ENCODE measurements at regions not wholly inside any gene's neighbourhood (a gene's known extent, or its start where the extent isn't known, plus 50 kb on each side); places are given as distances from the start of the nearest gene placed in this dataset.

- no peaks in the 10 kb centered on the region for H3K9me3 ChIP-seq
- TF ChIP-seq POLR2AphosphoS5 (IDR thresholded peaks at IDR 0.05) (no peak), CTCF (IDR thresholded peaks at IDR 0.05) (no peak)
- no peaks in the 10 kb centered on the region for H3K36me3 ChIP-seq
- H3K27ac ChIP-seq: no peak overlapping the region
- H3K4me3 ChIP-seq: no peak overlapping the region
- no peaks in the 10 kb centered on the region for H3K4me1 ChIP-seq
- intact Hi-C loops (cut with DNase I; ENCODE audit: low total_unique reads): no loop called here
- WGBS, 5 donors: 69 to 80% (median 79%) methylated on average over 2 of the region's 2 CpGs
- H3K27me3 ChIP-seq: no peaks in the 10 kb centered on the region
- no peak for DNase-seq
These were observed 165.7 kb upstream of the GNAI1 start for GRCh38 chr7:79968894-79969293.

- H3K9me3 ChIP-seq: no peaks in the 10 kb centered on the region
- no peak overlapping the region for H3K4me3 ChIP-seq
- intact Hi-C loops (cut with DNase I; ENCODE audit: low total_unique reads): no loop called here
- 63 to 80% (median 66%) methylated on average over 3 to 4 of the region's 4 CpGs for WGBS, 5 donors
- no peaks in the 10 kb centered on the region for H3K36me3 ChIP-seq
- no peaks in the 10 kb centered on the region for H3K27me3 ChIP-seq
- H3K4me1 ChIP-seq: no peaks in the 10 kb centered on the region
- DNase-seq: no peak
- no peak overlapping the region for H3K27ac ChIP-seq
- TF ChIP-seq POLR2AphosphoS5 (IDR thresholded peaks at IDR 0.05) (no peak), POLR2A (IDR thresholded peaks at IDR 0.05) (no peak), EP300 (IDR thresholded peaks at IDR 0.05) (no peak), CTCF (IDR thresholded peaks at IDR 0.05) (no peak)
These were observed 166.5 kb upstream of the GNAI1 start for GRCh38 chr7:79968077-79968648.

GRCh38 chr7:79965946-79966345, 168.7 kb upstream of the GNAI1 start:
- Histone ChIP-seq H3K27ac (no peak overlapping the region), H3K4me1 (no peaks in the 10 kb centered on the region), H3K36me3 (no peaks in the 10 kb centered on the region), H3K4me3 (no peak overlapping the region), H3K9me3 (no peaks in the 10 kb centered on the region), H3K27me3 (no peaks in the 10 kb centered on the region)
- TF ChIP-seq EP300 (IDR thresholded peaks at IDR 0.05) (no peak), CTCF (IDR thresholded peaks at IDR 0.05) (no peak), POLR2A (IDR thresholded peaks at IDR 0.05) (no peak), POLR2AphosphoS5 (IDR thresholded peaks at IDR 0.05) (no peak)
- intact Hi-C loops (cut with DNase I; ENCODE audit: low total_unique reads): no loop called here
- no peak for DNase-seq
- 84 to 90% (median 85%) methylated on average over 4 of the region's 4 CpGs for WGBS, 5 donors

- H3K4me3 ChIP-seq: no peak overlapping the region
- no peak overlapping the region for H3K27ac ChIP-seq
- DNase-seq: no peak
- intact Hi-C loops (cut with DNase I; ENCODE audit: low total_unique reads): no loop called here
- no peak for TF ChIP-seq POLR2A (IDR thresholded peaks at IDR 0.05)
- TF ChIP-seq POLR2AphosphoS5 (IDR thresholded peaks at IDR 0.05): no peak
- TF ChIP-seq EP300 (IDR thresholded peaks at IDR 0.05): no peak
- TF ChIP-seq CTCF (IDR thresholded peaks at IDR 0.05): no peak
- H3K9me3 ChIP-seq: no peaks in the 10 kb centered on the region
- 69 to 82% (median 77%) methylated on average over 1 of the region's 1 CpG for WGBS, 5 donors
- H3K4me1 ChIP-seq: no peaks in the 10 kb centered on the region
- H3K27me3 ChIP-seq: no peaks in the 10 kb centered on the region
- no peaks in the 10 kb centered on the region for H3K36me3 ChIP-seq
These were observed 170.2 kb upstream of the GNAI1 start for GRCh38 chr7:79964463-79964862.

Data from stomach (tissue), 8 donors.